ENCODE measurements at regions not wholly inside any gene's neighbourhood (a gene's known extent, or its start where the extent isn't known, plus 50 kb on each side); places are given as distances from the start of the nearest gene placed in this dataset.

GRCh38 chr2:12404497-12404896, 312.2 kb upstream of the TRIB2 start:
- no peaks in the 10 kb centered on the region for H3K4me1 ChIP-seq (ENCODE audit: control insufficient read depth in 1 of 2, insufficient read depth in 2 of 2, low read length in 2 of 2)
- no peaks in the 10 kb centered on the region for H3K27me3 ChIP-seq (ENCODE audit: insufficient read depth, low read length)
- H3K9ac ChIP-seq (ENCODE audit: low read length): no peak overlapping the region
- H3K27ac ChIP-seq (ENCODE audit: low read depth, low read length): no peak overlapping the region
- no peaks in the 10 kb centered on the region for H4K20me1 ChIP-seq (ENCODE audit: insufficient read depth)
- no TSS peak for BruUV-seq (replicated peaks)
- no peaks in the 10 kb centered on the region for H3K9me2 ChIP-seq (ENCODE audit: insufficient read depth)
- CTCF ChIA-PET: no interaction called here
- H3K79me2 ChIP-seq (ENCODE audit: insufficient read depth, low read length): no peaks in the 10 kb centered on the region
- TF ChIP-seq EGR1 (IDR thresholded peaks at IDR 0.05; ENCODE audit: low read depth): no peak
- TF ChIP-seq CBX3 (IDR thresholded peaks at IDR 0.05; ENCODE audit: low read depth): no peak
- TF ChIP-seq SP1 (IDR thresholded peaks at IDR 0.05; ENCODE audit: low read depth): no peak
- no peak for TF ChIP-seq YY1 (IDR thresholded peaks at IDR 0.05; ENCODE audit: extremely low read depth, insufficient replicate concordance, low read depth, low read length)
- DNase-seq (ENCODE audit: low read depth, low spot score) (no peak), ATAC-seq (no peak)
- no peaks in the 10 kb centered on the region for H3K9me3 ChIP-seq (ENCODE audit: control insufficient read depth in 1 of 2, insufficient read depth in 1 of 2, low read depth in 1 of 2, low read length in 2 of 2)
- RAD21 ChIA-PET (ENCODE audit: low non-redundant PET in 1 of 2, low total read pairs in 2 of 2, uncharacterized antibody in 2 of 2, unreplicated experiment in 2 of 2): no interaction called here
- intact Hi-C loops (cut with micrococcal nuclease): no loop called here
- no peak overlapping the region for H3K4me3 ChIP-seq (replicated peaks in 1 of 2; ENCODE audit: low read depth in 1 of 2, low read length in 2 of 2)
- H3K36me3 ChIP-seq (ENCODE audit: control insufficient read depth in 1 of 2, insufficient read depth in 2 of 2, low read length in 2 of 2): no peaks in the 10 kb centered on the region
- POLR2A ChIA-PET: no interaction called here
- H2AFZ ChIP-seq (ENCODE audit: low read depth, low read length, poor library complexity, severe bottlenecking): no peak overlapping the region
- no peak overlapping the region for H3K4me2 ChIP-seq (ENCODE audit: low read length)

DNA sequence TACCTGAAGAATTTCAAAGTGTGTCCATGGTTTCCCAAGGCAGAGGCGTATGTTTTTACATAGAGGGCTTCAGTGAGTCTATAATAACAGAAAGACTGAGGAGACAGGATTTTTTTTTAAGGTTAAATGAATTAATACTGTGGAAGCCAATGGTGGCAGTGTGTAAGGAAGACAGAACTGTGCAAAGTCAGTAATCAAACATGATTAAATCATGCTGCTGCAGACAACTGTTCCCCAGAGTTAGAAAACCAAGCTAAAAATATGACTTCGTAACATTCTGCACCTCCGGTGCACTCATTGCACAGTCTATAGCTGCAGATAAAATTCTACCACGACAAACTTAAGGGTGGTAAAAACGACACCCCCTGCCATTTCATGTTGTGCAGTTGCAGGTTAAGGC, 309.6 kb upstream of the TRIB2 start:
- TF ChIP-seq, protein P1, sequence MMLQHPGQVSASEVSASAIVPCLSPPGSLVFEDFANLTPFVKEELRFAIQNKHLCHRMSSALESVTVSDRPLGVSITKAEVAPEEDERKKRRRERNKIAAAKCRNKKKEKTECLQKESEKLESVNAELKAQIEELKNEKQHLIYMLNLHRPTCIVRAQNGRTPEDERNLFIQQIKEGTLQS (IDR thresholded peaks at IDR 0.05): no peak
- TF ChIP-seq CEBPB (IDR thresholded peaks at IDR 0.05; ENCODE audit: low read depth): no peak
- TF ChIP-seq EZH2phosphoT487 (IDR thresholded peaks at IDR 0.05; ENCODE audit: borderline replicate concordance): no peak
- no TSS peak for BruUV-seq (replicated peaks)

More for the DNA sequence above, 309.6 kb upstream of the TRIB2 start:
- H3K4me1 ChIP-seq (ENCODE audit: control insufficient read depth in 1 of 2, insufficient read depth in 2 of 2, low read length in 2 of 2): no peaks in the 10 kb centered on the region
- no peak overlapping the region for H3K4me3 ChIP-seq (replicated peaks in 1 of 2; ENCODE audit: low read depth in 1 of 2, low read length in 2 of 2)
- H3K9ac ChIP-seq (ENCODE audit: low read length): no peak overlapping the region
- no peaks in the 10 kb centered on the region for H3K9me2 ChIP-seq (ENCODE audit: insufficient read depth)
- H3K27me3 ChIP-seq (ENCODE audit: insufficient read depth, low read length): no peaks in the 10 kb centered on the region
- no peaks in the 10 kb centered on the region for H3K36me3 ChIP-seq (ENCODE audit: control insufficient read depth in 1 of 2, insufficient read depth in 2 of 2, low read length in 2 of 2)
- POLR2A ChIA-PET: no interaction called here
- H3K79me2 ChIP-seq (ENCODE audit: insufficient read depth, low read length): no peaks in the 10 kb centered on the region
- CTCF ChIA-PET: no interaction called here
- H4K20me1 ChIP-seq (ENCODE audit: insufficient read depth): no peaks in the 10 kb centered on the region
- H3K27ac ChIP-seq (ENCODE audit: low read depth, low read length): no peak overlapping the region
- ATAC-seq (no peak), DNase-seq (ENCODE audit: low read depth, low spot score) (no peak)
- no peaks in the 10 kb centered on the region for H3K9me3 ChIP-seq (ENCODE audit: control insufficient read depth in 1 of 2, insufficient read depth in 1 of 2, low read depth in 1 of 2, low read length in 2 of 2)
- no peak overlapping the region for H2AFZ ChIP-seq (ENCODE audit: low read depth, low read length, poor library complexity, severe bottlenecking)
- intact Hi-C loops (cut with micrococcal nuclease): no loop called here
- H3K4me2 ChIP-seq (ENCODE audit: low read length): no peak overlapping the region
- RAD21 ChIA-PET (ENCODE audit: low non-redundant PET in 1 of 2, low total read pairs in 2 of 2, uncharacterized antibody in 2 of 2, unreplicated experiment in 2 of 2): no interaction called here
